Embryonic facial prominence (tissue), 1 donor: ENCODE measurements at regions not wholly inside any gene's neighbourhood (a gene's known extent, or its start where the extent isn't known, plus 50 kb on each side); places are given as distances from the start of the nearest gene placed in this dataset.

Experiments
- DNase-seq: peaks from one replicate; pipeline ENCODE4 v3.0.0-alpha.2; 2016; ENCODE audit errors: extremely low spot score

- no peak for DNase-seq
Measured at GRCh38 chr21:41632748-41633475, 125.0 kb upstream of the TMPRSS2 start.

GRCh38 chr21:41631564-41632461, 123.9 kb upstream of the TMPRSS2 start:
- no peak for DNase-seq

- no peak for DNase-seq
Measured at GRCh38 chr21:41630917-41631316, 123.0 kb upstream of the TMPRSS2 start.

- DNase-seq: no peak
Measured at GRCh38 chr21:41630249-41630648, 122.3 kb upstream of the TMPRSS2 start.

GRCh38 chr21:41628256-41628655, 120.3 kb upstream of the TMPRSS2 start:
- no peak for DNase-seq

- DNase-seq: no peak
Measured at GRCh38 chr21:41627428-41627827, 119.5 kb upstream of the TMPRSS2 start.

- no peak for DNase-seq
Measured at GRCh38 chr21:41626021-41626420, 118.1 kb upstream of the TMPRSS2 start.

GRCh38 chr21:41625428-41625827, 117.5 kb upstream of the TMPRSS2 start:
- no peak for DNase-seq

- no peak for DNase-seq
Measured at GRCh38 chr21:41624674-41625310, 116.8 kb upstream of the TMPRSS2 start.

GRCh38 chr21:41623945-41624344, 116.0 kb upstream of the TMPRSS2 start:
- DNase-seq: no peak

GRCh38 chr21:41622831-41623548, 115.0 kb upstream of the TMPRSS2 start:
- DNase-seq: no peak

- no peak for DNase-seq
Measured at GRCh38 chr21:41622201-41622600, 114.2 kb upstream of the TMPRSS2 start.

GRCh38 chr21:41621513-41621912, 113.6 kb upstream of the TMPRSS2 start:
- DNase-seq: no peak

GRCh38 chr21:41620982-41621381, 113.0 kb upstream of the TMPRSS2 start:
- no peak for DNase-seq

- no peak for DNase-seq
Measured at GRCh38 chr21:41620541-41620940, 112.6 kb upstream of the TMPRSS2 start.

GRCh38 chr21:41616031-41616591, 108.2 kb upstream of the TMPRSS2 start:
- DNase-seq: no peak

GRCh38 chr21:41615613-41616012, 107.7 kb upstream of the TMPRSS2 start:
- peak; percentile 82 for DNase-seq

GRCh38 chr21:41614511-41614910, 106.6 kb upstream of the TMPRSS2 start:
- DNase-seq: no peak

GRCh38 chr21:41613533-41613909, 105.6 kb upstream of the TMPRSS2 start:
- DNase-seq: no peak

GRCh38 chr21:41612674-41613532, 104.9 kb upstream of the TMPRSS2 start:
- DNase-seq: peak; percentile 74
